ENCODE measurements at regions not wholly inside any gene's neighbourhood (a gene's known extent, or its start where the extent isn't known, plus 50 kb on each side); places are given as distances from the start of the nearest gene placed in this dataset.

DNA sequence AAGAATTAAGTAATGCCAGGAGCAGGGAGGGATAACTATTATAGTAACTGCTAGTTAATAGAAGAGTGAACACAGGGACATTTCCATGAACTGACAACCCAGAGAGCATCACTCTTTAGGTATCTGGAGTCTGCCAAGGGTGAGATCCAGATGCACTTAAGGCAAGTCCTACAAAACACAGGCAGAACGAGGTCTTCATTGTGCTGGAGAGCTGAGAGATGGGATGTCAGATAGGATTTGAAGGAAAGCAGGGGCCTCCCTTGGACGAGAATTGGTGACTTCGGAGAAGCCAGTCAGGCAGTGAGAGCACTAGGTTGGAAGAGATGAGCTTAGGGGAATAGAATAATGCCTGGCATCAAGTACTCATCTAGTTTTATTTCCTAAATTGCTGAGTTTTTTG is 684.5 kb downstream of the GATA3 start:
- Histone ChIP-seq H3K4me3 (ENCODE audit: low read length) (no peak overlapping the region), H3K9me3 (ENCODE audit: control insufficient read depth, insufficient read depth, low read length) (no peaks in the 10 kb centered on the region), H3K36me3 (ENCODE audit: control insufficient read depth, insufficient read depth, low read length) (no peaks in the 10 kb centered on the region), H3K4me1 (ENCODE audit: control insufficient read depth, insufficient read depth, low read length) (no peaks in the 10 kb centered on the region), H3K27ac (ENCODE audit: low read length) (no peak overlapping the region), H3K27me3 (ENCODE audit: control insufficient read depth, insufficient read depth, low read length) (no peaks in the 10 kb centered on the region)
- TF ChIP-seq, protein P1, sequence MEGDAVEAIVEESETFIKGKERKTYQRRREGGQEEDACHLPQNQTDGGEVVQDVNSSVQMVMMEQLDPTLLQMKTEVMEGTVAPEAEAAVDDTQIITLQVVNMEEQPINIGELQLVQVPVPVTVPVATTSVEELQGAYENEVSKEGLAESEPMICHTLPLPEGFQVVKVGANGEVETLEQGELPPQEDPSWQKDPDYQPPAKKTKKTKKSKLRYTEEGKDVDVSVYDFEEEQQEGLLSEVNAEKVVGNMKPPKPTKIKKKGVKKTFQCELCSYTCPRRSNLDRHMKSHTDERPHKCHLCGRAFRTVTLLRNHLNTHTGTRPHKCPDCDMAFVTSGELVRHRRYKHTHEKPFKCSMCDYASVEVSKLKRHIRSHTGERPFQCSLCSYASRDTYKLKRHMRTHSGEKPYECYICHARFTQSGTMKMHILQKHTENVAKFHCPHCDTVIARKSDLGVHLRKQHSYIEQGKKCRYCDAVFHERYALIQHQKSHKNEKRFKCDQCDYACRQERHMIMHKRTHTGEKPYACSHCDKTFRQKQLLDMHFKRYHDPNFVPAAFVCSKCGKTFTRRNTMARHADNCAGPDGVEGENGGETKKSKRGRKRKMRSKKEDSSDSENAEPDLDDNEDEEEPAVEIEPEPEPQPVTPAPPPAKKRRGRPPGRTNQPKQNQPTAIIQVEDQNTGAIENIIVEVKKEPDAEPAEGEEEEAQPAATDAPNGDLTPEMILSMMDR (IDR thresholded peaks at IDR 0.05), result no peak
- no peak for ATAC-seq
- no peaks in the 10 kb centered on the region for H3K9me3 Mint-ChIP-seq
- intact Hi-C loops (cut with micrococcal nuclease), result no loop called here
- no peak overlapping the region for H3K27ac Mint-ChIP-seq
- no peak overlapping the region for H3K4me3 Mint-ChIP-seq
- 85% methylated on average over 3 of the region's 3 CpGs for WGBS (ENCODE audit: insufficient coverage)
- H3K4me1 Mint-ChIP-seq, result no peaks in the 10 kb centered on the region
- DNase-seq, result no peak
- H3K36me3 Mint-ChIP-seq, result no peaks in the 10 kb centered on the region
- peaks cover 11 to 23% of the 10 kb centered on the region in 2 donors for H3K27me3 Mint-ChIP-seq (ENCODE audit: low read depth in 2 of 2)

DNA sequence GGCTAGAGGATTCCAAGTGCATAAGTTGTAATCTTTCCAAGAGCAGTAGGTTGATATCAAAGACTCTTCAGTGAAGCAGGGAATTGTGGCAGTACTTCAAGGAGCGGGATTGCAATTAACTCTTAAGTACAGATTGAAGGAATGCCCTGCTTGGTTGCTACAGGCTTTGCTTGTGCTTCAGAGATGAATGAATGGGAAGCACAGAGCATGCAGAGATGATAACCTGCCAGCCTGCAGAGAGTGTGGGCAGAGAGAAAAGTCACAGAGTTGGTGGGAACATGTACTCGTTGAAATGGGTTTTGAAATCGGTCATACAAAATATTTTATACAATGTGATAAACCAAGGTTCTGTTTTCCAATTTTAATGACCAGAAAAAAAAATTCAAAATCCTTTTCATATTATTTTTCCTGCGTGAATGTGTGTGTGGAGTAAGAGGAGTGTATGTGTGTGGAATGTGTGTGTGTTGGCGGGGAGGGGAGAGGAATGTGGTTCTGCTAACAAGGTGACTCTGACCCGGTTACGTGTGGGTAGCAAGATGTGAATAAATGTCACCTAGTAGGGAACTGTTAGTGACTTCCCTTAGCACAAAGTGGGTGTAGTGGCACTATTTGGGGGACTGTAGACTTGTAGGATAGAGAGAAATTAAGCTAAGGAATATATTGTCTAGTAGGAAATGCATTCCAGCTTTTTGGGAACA is 697.8 kb downstream of the GATA3 start:
- Histone ChIP-seq H3K4me3 (ENCODE audit: low read length) (no peak overlapping the region), H3K4me1 (ENCODE audit: control insufficient read depth, insufficient read depth, low read length) (no peaks in the 10 kb centered on the region), H3K27me3 (ENCODE audit: control insufficient read depth, insufficient read depth, low read length) (no peaks in the 10 kb centered on the region), H3K36me3 (ENCODE audit: control insufficient read depth, insufficient read depth, low read length) (no peaks in the 10 kb centered on the region), H3K27ac (ENCODE audit: low read length) (no peak overlapping the region), H3K9me3 (ENCODE audit: control insufficient read depth, insufficient read depth, low read length) (no peaks in the 10 kb centered on the region)
- intact Hi-C loops (cut with micrococcal nuclease), result no loop called here
- H3K27me3 Mint-ChIP-seq (ENCODE audit: low read depth in 2 of 2), result peaks cover 2 to 14% of the 10 kb centered on the region in 2 donors
- WGBS (ENCODE audit: insufficient coverage), result 87% methylated on average over 5 of the region's 7 CpGs
- no peak overlapping the region for H3K27ac Mint-ChIP-seq
- no peaks in the 10 kb centered on the region for H3K36me3 Mint-ChIP-seq
- no peak overlapping the region for H3K4me3 Mint-ChIP-seq
- TF ChIP-seq, protein P1 (IDR thresholded peaks at IDR 0.05), result no peak
- DNase-seq (no peak), ATAC-seq (no peak)
- peaks cover 2 to 5% of the 10 kb centered on the region in 2 donors for H3K9me3 Mint-ChIP-seq
- H3K4me1 Mint-ChIP-seq, result no peaks in the 10 kb centered on the region

DNA sequence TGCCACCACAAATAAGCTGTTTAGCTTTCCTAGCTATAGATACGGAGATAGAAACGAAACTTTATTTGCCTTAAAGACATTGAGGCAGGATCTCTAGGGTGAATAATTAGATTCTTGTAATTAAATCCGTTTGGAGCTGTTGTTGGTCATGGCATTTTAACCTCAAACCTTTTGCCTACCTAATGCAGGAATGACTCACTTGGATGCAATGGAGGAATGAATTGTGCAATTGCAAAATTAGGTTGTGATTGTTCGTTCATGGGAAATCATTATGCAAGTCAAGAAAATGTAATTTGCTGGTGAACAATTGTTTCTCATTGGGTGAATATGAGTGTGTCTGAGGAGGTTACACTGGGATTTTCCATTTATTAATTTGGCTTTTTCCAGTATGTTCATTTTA is 703.5 kb downstream of the GATA3 start:
- DNase-seq, result no peak
- Mint-ChIP-seq H3K36me3 (no peaks in the 10 kb centered on the region), H3K4me1 (no peaks in the 10 kb centered on the region), H3K4me3 (no peak overlapping the region), H3K9me3 (peaks cover 2 to 5% of the 10 kb centered on the region in 2 donors), H3K27ac (no peak overlapping the region), H3K27me3 (ENCODE audit: low read depth in 2 of 2) (peaks cover 0 to 14% of the 10 kb centered on the region in 2 donors)
- Histone ChIP-seq H3K27ac (ENCODE audit: low read length) (no peak overlapping the region), H3K9me3 (ENCODE audit: control insufficient read depth, insufficient read depth, low read length) (no peaks in the 10 kb centered on the region), H3K36me3 (ENCODE audit: control insufficient read depth, insufficient read depth, low read length) (no peaks in the 10 kb centered on the region), H3K27me3 (ENCODE audit: control insufficient read depth, insufficient read depth, low read length) (no peaks in the 10 kb centered on the region), H3K4me1 (ENCODE audit: control insufficient read depth, insufficient read depth, low read length) (no peaks in the 10 kb centered on the region), H3K4me3 (ENCODE audit: low read length) (no peak overlapping the region)
- TF ChIP-seq, protein P1 (IDR thresholded peaks at IDR 0.05), result no peak
- no peak for ATAC-seq
- whole genome bisulfite sequencing (ENCODE audit: insufficient coverage), result 52% methylated on average over 4 of the region's 4 CpGs
- intact Hi-C loops (cut with micrococcal nuclease), result no loop called here

DNA sequence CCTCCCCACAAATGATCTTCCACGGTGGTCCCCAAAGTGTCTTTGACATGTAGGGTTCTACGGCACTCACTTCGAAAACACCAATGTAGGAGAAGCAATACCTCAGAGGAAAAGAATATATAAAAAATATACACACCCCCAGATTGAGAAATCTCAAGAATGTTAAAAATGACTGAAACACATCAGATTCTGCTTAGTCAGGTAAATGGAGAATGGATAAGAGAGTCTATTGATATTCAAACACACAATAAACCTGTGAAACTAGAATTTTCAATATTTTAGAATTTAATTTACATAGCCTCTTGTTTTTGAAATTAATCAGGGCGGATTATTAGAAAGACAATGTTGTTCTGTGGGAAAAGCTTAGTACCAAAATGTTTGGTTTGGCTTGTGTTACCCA is 712.4 kb downstream of the GATA3 start:
- Histone ChIP-seq H3K4me3 (ENCODE audit: low read length) (no peak overlapping the region), H3K36me3 (ENCODE audit: control insufficient read depth, insufficient read depth, low read length) (no peaks in the 10 kb centered on the region), H3K27me3 (ENCODE audit: control insufficient read depth, insufficient read depth, low read length) (no peaks in the 10 kb centered on the region), H3K9me3 (ENCODE audit: control insufficient read depth, insufficient read depth, low read length) (no peaks in the 10 kb centered on the region), H3K4me1 (ENCODE audit: control insufficient read depth, insufficient read depth, low read length) (no peaks in the 10 kb centered on the region), H3K27ac (ENCODE audit: low read length) (no peak overlapping the region)
- Mint-ChIP-seq H3K27ac (no peak overlapping the region), H3K9me3 (no peaks in the 10 kb centered on the region), H3K36me3 (no peaks in the 10 kb centered on the region), H3K4me1 (no peaks in the 10 kb centered on the region), H3K27me3 (ENCODE audit: low read depth in 2 of 2) (peaks cover 6 to 7% of the 10 kb centered on the region in 2 donors), H3K4me3 (no peak overlapping the region)
- WGBS (ENCODE audit: insufficient coverage), result 92% methylated on average over 1 of the region's 4 CpGs
- TF ChIP-seq, protein P1 (IDR thresholded peaks at IDR 0.05), result no peak
- intact Hi-C loops (cut with micrococcal nuclease), result no loop called here
- DNase-seq (no peak), ATAC-seq (no peak)
